Esophagus squamous epithelium (tissue), 4 donors: ENCODE measurements at regions not wholly inside any gene's neighbourhood (a gene's known extent, or its start where the extent isn't known, plus 50 kb on each side); places are given as distances from the start of the nearest gene placed in this dataset.

Experiments used
- POLR2A ChIP-seq, 4 donors: fragments of 450-650 bp; IDR thresholded peaks; one replicate each; pipeline ENCODE4 v1.6.1; 2017; ENCODE audit warnings: antibody characterized with exemption in 4 of 4, mild to moderate bottlenecking in 4 of 4, moderate library complexity in 3 of 4
- TF ChIP-seq, protein P1 (sequence below), 6 experiments: fragments of 450-650 bp in 4 of 6; fragments of 200-600 bp in 2 of 6; sonication (generic) in 2 of 6; IDR thresholded peaks; one replicate each; pipeline ENCODE4 v1.5.1; 2016 to 2019; ENCODE audit warnings: antibody characterized with exemption in 6 of 6, mild to moderate bottlenecking in 4 of 6, moderate library complexity in 4 of 6

DNA sequence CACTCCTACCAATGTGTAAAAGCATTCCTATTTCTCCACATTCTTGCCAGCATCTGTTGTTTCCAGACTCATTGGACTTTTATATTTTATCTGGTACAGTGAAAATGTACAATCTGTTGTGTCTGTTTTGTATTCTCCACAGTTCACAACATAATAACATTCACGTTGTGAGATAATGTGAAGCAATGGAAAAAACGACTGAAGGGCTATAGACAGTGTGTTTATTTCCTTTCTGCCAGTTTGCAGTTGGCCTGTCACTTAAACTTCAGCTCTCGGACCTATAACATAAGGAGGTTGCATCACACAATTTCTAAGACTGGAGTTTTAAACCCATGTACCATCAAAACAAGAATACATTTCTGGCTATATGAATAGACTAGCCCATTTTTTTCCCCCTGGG lies 965.5 kb upstream of the ATXN8OS start:
- TF ChIP-seq, protein P1, sequence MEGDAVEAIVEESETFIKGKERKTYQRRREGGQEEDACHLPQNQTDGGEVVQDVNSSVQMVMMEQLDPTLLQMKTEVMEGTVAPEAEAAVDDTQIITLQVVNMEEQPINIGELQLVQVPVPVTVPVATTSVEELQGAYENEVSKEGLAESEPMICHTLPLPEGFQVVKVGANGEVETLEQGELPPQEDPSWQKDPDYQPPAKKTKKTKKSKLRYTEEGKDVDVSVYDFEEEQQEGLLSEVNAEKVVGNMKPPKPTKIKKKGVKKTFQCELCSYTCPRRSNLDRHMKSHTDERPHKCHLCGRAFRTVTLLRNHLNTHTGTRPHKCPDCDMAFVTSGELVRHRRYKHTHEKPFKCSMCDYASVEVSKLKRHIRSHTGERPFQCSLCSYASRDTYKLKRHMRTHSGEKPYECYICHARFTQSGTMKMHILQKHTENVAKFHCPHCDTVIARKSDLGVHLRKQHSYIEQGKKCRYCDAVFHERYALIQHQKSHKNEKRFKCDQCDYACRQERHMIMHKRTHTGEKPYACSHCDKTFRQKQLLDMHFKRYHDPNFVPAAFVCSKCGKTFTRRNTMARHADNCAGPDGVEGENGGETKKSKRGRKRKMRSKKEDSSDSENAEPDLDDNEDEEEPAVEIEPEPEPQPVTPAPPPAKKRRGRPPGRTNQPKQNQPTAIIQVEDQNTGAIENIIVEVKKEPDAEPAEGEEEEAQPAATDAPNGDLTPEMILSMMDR (IDR thresholded peaks at IDR 0.05): no peak
- no peak for TF ChIP-seq POLR2A (IDR thresholded peaks at IDR 0.05)
